ENCODE measurements at regions not wholly inside any gene's neighbourhood (a gene's known extent, or its start where the extent isn't known, plus 50 kb on each side); places are given as distances from the start of the nearest gene placed in this dataset.
"Not testable (repeated sequence)": the region's sequence is repeated elsewhere in the genome, so short reads cannot be mapped to it uniquely, and the experiment has no call there.

DNA sequence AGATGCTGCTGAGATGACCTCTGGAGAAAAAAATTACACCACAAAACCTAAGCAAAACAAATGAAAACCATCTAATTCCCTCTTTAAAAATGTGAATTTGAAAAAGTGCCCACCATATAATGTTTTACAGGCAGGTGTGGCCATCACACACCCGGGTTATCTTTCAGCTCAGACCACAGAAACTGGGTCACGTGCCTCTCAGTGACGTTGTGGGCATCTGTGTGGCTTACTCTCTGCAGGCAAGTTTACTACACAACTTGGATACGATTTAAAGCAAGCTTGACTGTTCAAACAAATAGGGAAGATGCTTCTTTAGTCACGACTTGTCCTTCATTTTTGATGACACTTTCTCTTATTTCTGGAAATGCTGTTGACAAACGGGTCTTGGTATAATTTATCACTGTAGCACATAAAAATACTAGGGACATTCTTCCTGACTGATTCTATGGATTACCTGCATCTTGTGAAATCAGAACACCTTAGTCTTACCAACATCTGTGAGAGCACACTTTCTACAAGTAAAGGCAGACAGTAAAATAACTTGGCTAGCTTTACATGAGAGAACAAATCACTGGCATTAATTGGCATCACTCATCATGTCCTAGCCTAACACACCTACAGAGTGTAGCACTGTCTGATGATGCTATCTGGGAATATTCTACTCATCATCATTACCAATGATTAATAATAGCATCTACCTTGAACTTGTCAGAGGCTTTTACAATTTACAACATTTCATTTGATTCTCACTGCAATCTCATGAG lies 89.3 kb upstream of the EDEM3 start:
- H3K36me3 ChIP-seq, result no peaks in the 10 kb centered on the region
- TF ChIP-seq, protein P1, sequence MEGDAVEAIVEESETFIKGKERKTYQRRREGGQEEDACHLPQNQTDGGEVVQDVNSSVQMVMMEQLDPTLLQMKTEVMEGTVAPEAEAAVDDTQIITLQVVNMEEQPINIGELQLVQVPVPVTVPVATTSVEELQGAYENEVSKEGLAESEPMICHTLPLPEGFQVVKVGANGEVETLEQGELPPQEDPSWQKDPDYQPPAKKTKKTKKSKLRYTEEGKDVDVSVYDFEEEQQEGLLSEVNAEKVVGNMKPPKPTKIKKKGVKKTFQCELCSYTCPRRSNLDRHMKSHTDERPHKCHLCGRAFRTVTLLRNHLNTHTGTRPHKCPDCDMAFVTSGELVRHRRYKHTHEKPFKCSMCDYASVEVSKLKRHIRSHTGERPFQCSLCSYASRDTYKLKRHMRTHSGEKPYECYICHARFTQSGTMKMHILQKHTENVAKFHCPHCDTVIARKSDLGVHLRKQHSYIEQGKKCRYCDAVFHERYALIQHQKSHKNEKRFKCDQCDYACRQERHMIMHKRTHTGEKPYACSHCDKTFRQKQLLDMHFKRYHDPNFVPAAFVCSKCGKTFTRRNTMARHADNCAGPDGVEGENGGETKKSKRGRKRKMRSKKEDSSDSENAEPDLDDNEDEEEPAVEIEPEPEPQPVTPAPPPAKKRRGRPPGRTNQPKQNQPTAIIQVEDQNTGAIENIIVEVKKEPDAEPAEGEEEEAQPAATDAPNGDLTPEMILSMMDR (IDR thresholded peaks at IDR 0.05), result no peak
- no peaks in the 10 kb centered on the region for H3K9me3 ChIP-seq
- DNase-seq (no peak), ATAC-seq (no peak)
- intact Hi-C loops (cut with DNase I), result no loop called here
- H3K27me3 ChIP-seq, result no peaks in the 10 kb centered on the region
- H3K27ac ChIP-seq, result no peak overlapping the region
- H3K4me1 ChIP-seq, result peaks cover 0 to 4% of the 10 kb centered on the region in 2 donors
- H3K4me3 ChIP-seq, result no peak overlapping the region

DNA sequence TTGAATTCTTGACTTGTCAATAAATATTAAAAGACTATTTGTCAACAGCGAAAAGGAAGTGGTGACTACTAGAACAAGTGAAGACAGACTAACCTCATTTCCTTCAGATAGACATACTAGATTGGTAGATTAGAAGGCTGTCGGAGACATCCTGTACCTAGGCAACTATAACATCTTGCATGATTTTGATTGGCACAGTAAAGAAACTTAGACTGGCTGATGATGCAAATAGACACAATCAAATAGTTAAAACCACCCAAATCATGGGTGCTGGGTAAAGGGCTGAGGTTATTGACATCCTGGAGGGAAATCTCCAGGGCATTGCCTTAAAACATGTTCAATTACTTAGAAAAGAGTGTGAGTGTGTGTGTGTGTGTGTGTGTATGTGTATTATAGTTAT lies 85.9 kb upstream of the EDEM3 start:
- Histone ChIP-seq H3K4me1 (peaks cover 0 to 11% of the 10 kb centered on the region in 2 donors), H3K27me3 (no peaks in the 10 kb centered on the region), H3K36me3 (no peaks in the 10 kb centered on the region), H3K4me3 (no peak overlapping the region), H3K27ac (no peak overlapping the region), H3K9me3 (no peaks in the 10 kb centered on the region)
- TF ChIP-seq, protein P1 (IDR thresholded peaks at IDR 0.05), result no peak
- DNase-seq (no peak), ATAC-seq (peak; percentile 10)
- intact Hi-C loops (cut with DNase I), result no loop called here

DNA sequence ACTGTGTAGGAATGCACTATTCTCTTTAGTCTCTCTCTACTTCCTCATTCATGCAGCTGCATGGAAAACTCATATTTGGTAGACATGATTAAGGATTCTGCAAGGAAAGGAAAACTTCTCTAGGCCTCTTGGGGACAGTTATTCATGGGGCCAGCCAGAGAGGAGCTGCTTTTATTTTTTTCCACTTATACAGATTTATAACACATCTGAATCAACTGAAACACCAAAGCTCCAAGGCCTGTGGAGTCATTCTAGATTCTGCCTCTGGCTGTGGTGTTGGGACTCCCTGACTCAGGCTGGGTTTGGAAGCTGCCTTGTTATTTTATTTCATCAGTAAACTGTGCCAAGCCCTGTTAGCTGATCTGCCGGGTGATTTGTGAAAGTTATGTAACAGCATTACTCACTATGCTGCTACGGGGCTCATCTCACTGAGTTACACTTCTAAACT lies 83.9 kb upstream of the EDEM3 start:
- intact Hi-C loops (cut with DNase I), result no loop called here
- ATAC-seq (peak; percentile 89), DNase-seq (no peak)
- Histone ChIP-seq H3K9me3 (no peaks in the 10 kb centered on the region), H3K27me3 (no peaks in the 10 kb centered on the region), H3K36me3 (no peaks in the 10 kb centered on the region), H3K4me3 (no peak overlapping the region), H3K27ac (no peak overlapping the region), H3K4me1 (peaks cover 0 to 11% of the 10 kb centered on the region in 2 donors)
- TF ChIP-seq, protein P1 (IDR thresholded peaks at IDR 0.05), result no peak

DNA sequence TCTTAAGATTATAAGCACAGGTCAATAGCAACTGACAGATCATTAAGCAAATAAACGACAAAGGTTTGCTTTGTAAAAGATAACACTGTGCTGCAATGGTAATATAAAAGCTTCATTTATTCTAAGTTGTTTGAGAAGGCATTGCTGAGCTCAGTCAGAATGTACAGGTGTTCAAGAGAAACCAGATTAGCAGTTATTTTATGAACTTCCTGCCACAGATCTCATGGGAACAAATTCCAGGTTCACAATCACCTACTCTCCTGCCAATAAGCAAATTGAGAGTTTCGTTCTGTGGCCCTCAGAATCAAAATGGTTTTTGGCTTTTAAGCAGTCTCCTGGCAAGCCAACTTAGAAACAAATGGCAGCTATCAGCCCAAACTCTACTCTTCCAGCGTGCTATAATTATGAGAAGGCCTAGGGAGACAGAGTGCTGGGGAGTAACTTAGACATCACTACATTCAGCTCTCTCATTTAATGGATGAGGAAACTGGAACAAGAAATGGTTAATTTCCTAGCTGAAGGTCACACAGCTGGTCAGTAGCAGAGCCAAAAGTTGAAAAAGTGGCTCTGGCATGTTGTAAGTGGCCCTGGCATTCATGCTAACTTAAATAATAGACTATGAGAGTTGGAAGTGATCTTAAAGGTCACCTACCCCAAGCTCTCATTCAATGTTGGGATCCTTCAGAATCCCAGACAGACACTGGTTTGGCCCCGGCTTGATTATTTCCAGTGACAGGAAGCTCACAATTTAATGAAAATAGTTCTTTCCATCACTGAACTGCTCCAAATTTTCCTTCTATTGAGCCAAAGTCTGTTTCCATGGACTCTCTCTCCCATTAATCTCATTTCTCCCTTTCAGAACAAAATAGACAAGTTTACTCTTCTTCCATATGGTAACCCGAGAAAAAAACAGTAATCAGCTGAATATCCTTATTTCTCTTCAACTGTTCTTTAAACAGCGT lies 82.6 kb upstream of the EDEM3 start:
- Histone ChIP-seq H3K4me1 (peaks cover 0 to 11% of the 10 kb centered on the region in 2 donors), H3K27me3 (no peaks in the 10 kb centered on the region), H3K27ac (no peak overlapping the region), H3K4me3 (no peak overlapping the region), H3K36me3 (no peaks in the 10 kb centered on the region), H3K9me3 (no peaks in the 10 kb centered on the region)
- intact Hi-C loops (cut with DNase I), result no loop called here
- no peak for DNase-seq
- TF ChIP-seq, protein P1 (IDR thresholded peaks at IDR 0.05), result no peak
- ATAC-seq, result no peak

DNA sequence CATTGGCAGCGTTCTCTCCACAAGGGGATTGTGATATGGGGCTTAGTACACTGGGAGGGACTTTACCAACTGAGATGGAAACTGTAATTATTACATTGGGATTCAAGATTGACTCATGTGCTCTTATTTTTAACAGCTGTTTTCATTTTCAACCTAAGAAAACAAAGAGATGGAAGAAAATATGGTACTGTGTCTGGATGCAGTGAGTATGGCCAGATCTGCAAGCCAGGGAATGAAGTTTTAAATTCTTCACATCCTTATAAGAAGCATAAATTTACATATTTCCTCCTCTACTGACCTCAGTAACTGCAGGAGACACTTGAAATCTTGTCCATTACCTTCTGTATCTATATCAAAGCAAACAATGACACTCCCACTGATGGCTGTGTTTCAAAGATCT lies 81.5 kb upstream of the EDEM3 start:
- TF ChIP-seq, protein P1 (IDR thresholded peaks at IDR 0.05), result no peak
- H3K9me3 ChIP-seq, result no peaks in the 10 kb centered on the region
- H3K36me3 ChIP-seq, result peaks cover 0 to 4% of the 10 kb centered on the region in 2 donors
- no peak overlapping the region for H3K4me3 ChIP-seq
- ATAC-seq, result no peak
- H3K27me3 ChIP-seq, result no peaks in the 10 kb centered on the region
- H3K4me1 ChIP-seq, result peaks cover 0 to 11% of the 10 kb centered on the region in 2 donors
- H3K27ac ChIP-seq, result no peak overlapping the region
- intact Hi-C loops (cut with DNase I), result no loop called here
- no peak for DNase-seq

DNA sequence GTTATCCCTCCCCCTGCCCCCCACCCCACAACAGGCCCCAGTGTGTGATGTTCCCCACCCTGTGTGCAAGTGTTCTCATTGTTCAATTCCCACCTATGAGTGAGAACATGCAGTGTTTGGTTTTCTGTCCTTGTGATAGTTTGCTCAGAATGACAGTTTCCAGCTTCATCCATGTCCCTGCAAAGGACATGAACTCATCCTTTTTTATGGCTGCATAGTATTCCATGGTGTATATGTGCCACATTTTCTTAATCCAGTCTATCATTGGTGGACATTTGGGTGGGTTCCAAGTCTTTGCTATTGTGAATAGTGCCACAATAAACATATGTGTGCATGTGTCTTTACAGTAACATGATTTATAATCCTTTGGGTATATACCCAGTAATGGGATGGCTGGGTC lies 79.3 kb upstream of the EDEM3 start:
- H3K9me3 ChIP-seq; DNase-seq; H3K27ac ChIP-seq; H3K27me3 ChIP-seq; ATAC-seq; intact Hi-C loops (cut with DNase I); H3K4me3 ChIP-seq; H3K4me1 ChIP-seq: not testable (repeated sequence)
- peaks cover 0 to 22% of the 10 kb centered on the region in 2 donors for H3K36me3 ChIP-seq

Measured in left lung (tissue), 4 donors.